Right renal cortex interstitium (tissue), 3 donors: ENCODE measurements at regions not wholly inside any gene's neighbourhood (a gene's known extent, or its start where the extent isn't known, plus 50 kb on each side); places are given as distances from the start of the nearest gene placed in this dataset.

ENCODE experiments used
- DNase-seq, 3 donors: peaks; one replicate each; pipeline ENCODE4 v3.0.0-alpha.2; 2013; ENCODE audit warnings: low read depth in 3 of 3, low spot score in 2 of 3

GRCh38 chr1:119294722-119295121, 73.9 kb upstream of the HAO2 start:
- no peak for DNase-seq

GRCh38 chr1:119298687-119299303, 69.8 kb upstream of the HAO2 start:
- no peak for DNase-seq

GRCh38 chr1:119302011-119302410, 66.6 kb upstream of the HAO2 start:
- no peak for DNase-seq

GRCh38 chr1:119308130-119308700, 60.4 kb upstream of the HAO2 start:
- DNase-seq = no peak

- no peak for DNase-seq
Observed at GRCh38 chr1:119308806-119309205, 59.8 kb upstream of the HAO2 start.

- no peak for DNase-seq
Observed at GRCh38 chr1:119310301-119310700, 58.3 kb upstream of the HAO2 start.

GRCh38 chr1:119312500-119312899, 56.1 kb upstream of the HAO2 start:
- no peak for DNase-seq

- DNase-seq = no peak
Observed at GRCh38 chr1:119314001-119314796, 54.4 kb upstream of the HAO2 start.

- DNase-seq = no peak
Observed at GRCh38 chr1:119316870-119317416, 51.6 kb upstream of the HAO2 start.

- no peak for DNase-seq
Observed at GRCh38 chr1:119318466-119319309, 49.9 kb upstream of the HAO2 start.
